NCI-H2107 treated with DMSO at 0.1 percent for 48 hours (cell line): ENCODE measurements at regions not wholly inside any gene's neighbourhood (a gene's known extent, or its start where the extent isn't known, plus 50 kb on each side); places are given as distances from the start of the nearest gene placed in this dataset.

ENCODE experiments used
- DNase-seq: peaks from one replicate; lab custom pipeline; 2025; ENCODE audit not compliant: unreplicated experiment; lab: John Stamatoyannopoulos, UW

DNA sequence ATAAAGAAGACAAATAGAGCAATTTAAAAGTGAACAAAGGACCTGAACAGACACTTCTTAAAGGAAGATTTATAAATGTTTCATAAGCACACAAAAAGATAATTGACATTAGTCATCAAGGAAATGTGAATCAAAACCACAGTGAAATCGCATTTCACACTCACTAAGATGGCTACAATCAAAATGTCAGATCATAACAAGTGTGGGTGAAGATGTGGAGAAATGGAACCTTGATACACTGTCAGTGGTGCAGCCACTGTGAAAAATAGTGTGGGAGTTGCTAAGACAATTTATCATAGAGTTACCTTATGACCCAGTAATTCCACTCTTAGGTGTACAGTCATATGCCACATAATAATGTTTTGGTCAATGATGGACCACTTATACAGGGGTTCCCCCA, 54.5 kb upstream of the HTR4 start:
- DNase-seq: no peak

DNA sequence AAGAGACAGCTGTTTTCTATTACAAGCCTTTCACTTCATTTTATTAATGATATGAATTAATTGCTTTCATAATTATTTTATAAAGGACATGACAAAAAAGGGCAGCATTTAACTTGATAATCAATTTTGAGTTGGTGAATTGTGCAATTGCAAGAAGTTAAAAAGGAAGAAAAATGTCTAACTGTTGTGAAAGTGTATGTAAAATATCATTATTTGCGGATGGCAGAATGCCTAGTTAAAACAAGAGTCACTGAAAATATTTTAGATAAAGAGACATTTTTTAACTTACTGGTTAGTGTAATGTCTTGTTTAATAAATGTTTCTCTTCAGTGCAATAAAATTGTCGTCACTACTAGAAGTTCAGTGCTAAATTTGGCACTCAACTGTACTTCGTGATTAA, 57.6 kb upstream of the HTR4 start:
- no peak for DNase-seq

DNA sequence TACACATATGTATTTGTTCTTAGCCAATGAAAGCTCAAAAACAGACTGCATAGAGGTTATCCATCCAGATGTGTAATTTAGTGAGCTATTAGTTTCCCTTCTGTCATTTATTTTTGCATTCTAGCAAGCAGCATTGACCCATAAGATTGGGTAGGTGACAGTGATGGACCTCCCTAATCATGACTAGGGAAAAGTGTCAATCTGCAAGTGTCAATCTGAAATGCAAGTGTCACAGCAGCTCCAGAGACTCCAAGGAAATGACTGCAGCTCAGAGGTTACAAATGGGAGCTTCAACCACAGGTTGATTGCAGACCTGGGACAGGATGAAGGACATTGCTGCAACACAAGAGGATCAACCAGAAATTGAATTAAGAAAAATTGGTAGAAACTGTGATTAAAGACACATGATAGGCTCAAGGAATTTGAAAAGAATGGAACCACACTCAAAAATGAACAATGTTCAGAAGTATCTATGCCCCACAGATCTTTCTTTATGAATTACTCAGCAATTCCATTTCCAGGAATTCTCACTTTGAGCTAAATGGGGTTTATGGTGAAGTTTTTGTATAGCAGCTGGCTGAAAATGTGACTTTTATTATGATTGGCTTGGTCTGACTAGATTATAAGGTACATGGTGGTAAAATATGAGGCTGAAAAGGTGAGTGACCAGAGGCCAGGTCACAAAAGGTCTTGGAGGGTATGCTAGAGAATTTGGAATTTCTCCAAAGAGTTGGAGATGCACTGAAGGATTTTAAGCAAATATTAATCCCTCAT, 59.6 kb upstream of the HTR4 start:
- no peak for DNase-seq

DNA sequence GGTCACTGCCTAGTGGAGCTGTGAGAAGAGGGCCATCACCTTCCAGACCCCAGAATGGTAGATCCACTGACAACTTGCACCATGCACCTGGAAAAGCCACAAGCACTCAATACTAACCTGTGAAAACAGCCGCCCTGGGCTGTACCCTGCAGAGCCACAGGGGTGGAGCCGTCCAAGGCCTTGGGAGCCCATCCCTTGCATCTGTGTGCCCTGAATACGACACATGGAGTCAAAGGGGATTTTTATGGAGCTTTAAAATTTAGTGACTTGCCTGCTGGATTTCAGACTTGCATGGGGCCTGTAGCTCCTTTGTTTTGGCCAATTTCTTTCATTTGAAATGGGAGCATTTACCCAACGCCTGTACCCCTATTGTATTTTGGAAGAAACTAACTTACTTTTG, 62.4 kb upstream of the HTR4 start:
- DNase-seq: no peak

DNA sequence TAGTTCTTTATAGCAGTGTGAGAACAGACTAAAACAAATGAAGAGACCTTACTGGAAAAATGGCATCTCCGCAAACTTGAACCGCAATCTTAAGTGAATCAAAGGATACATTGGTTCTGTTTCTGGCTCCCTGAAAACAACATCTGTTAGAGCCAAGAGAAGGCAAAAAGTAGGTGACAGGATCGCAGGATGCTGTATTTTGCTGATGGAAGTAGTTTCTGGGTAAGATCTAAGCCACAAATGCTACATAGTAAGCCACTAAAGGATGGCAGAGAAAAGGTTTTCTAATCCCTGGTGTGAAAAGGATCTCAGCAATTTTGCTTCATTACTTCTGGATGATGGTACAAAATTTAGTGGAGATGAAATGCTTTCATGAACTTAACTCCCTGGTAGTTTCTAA, 63.3 kb upstream of the HTR4 start:
- no peak for DNase-seq

DNA sequence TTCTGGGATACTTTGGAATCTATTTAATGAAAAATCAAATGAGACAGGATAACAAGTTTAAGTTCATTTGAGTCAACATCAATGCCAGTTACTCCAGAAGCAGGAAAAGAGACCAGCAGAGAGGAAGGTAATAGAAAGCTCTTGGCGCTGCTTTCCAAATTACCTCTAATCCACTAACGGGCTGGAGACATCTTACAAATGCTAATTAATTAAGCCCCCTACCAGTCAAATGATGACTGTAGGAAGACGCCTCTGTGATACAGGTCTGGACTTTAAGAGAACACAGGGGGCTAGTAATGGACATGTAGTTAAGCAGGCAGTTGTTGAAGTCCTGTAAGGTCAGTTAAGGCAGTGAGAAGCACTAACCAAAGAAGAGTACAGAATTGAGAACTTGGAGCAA, 65.3 kb upstream of the HTR4 start:
- DNase-seq: no peak

DNA sequence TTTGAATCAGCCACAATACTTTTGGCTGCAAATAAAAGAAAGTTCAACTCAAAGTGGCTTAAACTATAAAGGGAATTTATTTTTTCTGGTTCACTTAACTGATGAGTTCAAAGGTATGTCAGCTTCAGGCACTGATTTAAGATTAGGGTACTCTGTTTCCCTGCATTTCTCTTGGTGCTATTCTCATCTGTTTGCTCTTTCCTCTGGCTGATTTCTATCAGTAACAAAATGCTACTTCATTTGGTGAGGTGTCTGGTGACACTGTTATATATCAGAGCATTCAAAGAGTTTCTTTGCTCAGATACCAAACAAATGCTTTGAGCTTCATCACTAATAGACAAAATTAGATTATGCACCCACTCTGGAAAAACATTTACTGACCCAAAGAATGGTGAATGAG, 65.9 kb upstream of the HTR4 start:
- no peak for DNase-seq

DNA sequence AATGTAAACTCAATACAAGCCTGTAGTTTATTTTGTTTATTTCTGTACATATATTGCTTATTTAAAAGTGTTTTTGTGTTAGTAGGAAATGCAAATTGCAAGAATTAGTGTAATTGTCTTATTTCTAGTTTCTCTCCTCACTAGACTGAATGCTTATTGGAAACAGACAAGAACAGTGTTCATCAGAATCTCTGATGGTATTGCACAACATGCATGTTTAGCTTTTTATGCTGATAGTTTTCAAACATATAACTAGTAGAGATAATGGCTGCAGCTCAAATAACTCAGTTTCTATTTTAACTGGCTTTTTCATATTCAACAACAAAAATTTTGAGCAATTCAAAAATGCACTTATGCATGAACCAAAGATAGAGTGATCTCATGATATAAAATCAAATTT, 68.8 kb upstream of the HTR4 start:
- DNase-seq: no peak

DNA sequence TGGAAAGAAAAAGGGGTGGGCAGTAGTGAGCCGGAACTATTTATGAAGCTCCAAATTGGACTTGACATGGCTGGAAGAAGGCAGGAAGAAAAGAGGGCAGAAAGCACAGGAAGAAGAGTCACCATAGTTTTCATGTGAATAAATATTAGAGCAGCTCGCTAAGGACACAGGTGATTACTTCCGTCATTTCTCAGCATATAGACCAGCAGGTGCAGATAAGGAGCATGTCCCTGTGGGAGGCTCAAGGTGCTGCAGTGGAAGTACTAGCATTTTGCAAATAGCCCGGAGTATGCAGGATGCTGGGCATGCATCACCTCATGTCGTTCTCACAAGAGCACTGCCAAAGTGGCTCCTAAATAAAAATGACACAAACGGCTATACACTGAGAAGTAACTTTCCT, 71.3 kb upstream of the HTR4 start:
- peak; percentile 5 for DNase-seq

DNA sequence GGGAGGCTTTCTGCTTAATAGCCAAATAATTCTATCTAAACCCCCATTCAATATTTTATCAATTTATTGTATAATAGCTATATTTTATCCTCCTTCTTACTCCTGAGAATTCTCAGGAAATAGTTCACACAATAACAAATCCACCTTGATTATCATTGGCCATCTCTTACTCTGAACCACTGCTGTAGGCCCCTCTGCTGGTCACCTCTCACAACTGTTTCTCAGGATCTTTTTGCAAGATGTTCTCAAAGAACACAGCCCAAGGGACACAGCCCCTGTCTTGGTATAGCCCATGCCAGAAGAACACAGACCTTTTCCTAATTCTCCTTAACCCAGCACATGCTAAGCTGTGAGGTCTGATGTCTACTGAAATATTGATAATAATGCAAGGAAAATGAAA, 74.9 kb upstream of the HTR4 start:
- DNase-seq: no peak

DNA sequence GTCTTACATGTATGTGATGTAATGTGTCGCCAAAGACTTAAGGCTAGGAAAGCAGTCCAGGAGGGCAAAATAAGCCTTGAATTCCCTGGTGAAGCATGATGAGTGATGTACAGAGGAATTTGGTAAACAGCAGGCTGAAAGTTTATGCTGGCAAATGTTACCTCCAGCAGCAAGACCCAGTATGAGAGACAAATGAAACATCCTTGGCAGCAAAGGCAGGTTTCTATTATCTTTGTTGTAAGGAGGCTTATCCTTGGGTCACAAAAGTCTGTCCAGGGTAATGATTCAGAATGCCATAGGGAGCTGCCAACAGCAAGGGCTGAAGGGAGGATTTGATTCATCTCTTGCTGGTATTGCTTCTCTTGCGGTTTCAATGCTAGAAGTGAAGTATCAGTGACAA, 75.9 kb upstream of the HTR4 start:
- peak; percentile 2 for DNase-seq

DNA sequence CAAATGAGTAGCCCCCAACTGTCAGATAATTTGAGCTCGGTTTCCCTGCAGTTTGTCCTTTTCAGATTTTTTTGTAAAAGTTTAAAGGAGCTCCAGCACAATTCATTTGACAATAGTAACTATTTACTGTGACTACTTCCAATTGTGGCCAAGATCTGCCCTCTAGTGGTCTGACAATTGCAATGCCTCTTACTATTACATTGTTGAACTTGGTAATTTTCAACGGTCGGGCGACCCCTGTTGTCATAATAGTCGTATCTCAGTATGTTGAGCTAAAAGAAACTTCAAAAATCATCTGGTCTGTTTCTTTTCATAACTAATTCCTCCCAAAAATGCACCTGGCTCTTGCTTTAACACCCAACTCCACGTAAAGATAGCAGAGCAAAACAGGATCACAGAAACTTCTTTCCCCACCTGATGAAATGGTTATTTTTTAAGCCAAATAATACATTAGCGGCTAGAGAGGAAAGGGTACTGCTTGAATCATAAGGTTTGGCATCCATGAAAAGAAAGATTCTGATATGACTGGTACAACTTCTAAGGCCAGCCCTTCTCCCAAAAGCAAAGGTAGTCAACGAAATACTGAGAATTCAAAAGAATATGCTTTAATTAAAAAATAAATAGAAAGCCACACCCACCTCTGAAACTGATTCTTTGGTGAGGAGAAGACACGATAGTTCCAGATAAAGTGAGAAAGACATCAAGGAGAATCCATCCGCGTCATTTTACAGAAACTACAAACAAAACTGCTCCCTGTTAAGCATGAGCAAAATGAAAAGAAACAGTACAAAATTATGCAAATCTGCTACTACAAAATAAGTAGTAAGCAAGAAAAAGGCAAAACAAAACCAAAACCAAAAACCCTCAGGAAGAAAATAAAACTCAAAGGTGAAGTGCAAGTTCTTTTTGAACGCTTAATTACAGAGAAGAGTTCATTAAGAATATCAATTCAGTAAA, 76.9 kb upstream of the HTR4 start:
- DNase-seq: peak; percentile 74

DNA sequence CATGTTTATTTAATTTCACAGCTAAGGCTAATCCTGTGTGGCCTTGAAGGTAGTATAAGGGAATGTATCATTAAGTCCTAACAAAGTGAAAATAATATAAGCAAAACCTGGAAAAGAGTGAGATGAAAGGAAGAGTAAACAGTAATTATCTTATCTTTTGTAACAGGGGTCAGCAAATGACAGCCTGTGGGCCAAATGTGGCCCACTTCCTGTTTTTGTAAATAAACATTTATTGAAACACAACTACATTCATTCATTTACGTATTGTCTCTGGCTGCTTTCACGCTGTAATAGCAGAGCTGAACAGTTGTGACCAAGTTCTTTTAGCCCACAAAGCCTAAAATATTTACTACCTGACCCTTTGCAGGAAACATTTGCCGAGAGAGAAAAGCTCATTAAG, 78.4 kb upstream of the HTR4 start:
- no peak for DNase-seq

DNA sequence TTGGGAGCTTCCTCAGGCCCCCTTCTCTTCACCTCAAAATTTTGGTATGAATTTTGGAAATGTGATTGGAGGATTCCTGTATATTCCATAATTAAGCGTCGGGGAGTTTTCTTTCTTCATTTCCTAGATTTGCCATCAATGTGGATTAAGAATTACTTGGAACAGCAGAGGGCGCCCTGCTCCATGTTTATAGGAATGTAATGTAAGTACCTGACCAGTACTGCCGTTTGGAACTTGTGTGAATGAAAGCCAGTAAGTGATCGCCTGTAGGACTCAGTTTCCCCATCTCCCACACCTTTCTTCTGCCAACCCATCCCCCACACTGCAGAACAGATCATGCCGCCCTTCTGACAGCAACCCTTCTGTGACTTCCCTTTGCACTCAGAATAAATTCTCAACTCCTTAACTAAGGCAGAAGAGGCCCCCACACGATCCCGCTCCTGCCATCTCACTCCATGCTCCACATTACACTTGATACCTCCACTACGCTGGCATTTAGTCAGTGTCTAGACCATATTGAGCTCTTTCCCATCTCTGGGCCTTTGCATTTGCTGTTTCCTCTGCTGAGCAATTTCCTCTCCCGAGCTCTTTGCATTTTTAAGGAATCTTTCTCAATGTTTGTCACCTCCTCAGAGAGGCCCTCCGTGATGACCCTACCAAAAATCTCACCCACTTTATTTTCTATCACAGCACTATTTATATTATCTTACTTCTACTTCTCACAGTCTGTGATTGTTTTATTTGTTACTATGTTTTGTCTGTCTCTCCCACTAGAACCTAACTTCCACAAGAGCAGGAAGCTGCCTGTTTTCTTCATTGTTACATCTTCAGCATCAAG, 79.5 kb upstream of the HTR4 start:
- peak; percentile 39 for DNase-seq

DNA sequence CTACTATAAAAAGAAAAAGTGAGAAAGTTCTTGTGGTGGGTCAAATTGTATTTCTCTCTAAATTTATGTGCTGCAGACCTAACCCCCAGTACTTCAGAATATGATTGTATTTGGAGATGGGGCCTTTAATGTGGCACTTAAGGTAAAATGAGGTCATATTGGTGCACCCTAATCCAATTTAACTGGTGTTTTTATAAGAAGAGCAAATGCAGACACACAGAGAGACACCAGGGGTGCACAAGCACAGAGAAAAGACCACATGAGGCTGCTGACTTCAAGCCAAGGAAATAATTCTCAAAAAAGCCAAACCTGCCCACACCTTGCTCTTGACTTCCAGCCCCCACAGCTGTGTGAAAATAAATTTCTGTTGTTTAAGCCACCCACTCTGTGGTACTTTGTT, 80.2 kb upstream of the HTR4 start:
- no peak for DNase-seq

DNA sequence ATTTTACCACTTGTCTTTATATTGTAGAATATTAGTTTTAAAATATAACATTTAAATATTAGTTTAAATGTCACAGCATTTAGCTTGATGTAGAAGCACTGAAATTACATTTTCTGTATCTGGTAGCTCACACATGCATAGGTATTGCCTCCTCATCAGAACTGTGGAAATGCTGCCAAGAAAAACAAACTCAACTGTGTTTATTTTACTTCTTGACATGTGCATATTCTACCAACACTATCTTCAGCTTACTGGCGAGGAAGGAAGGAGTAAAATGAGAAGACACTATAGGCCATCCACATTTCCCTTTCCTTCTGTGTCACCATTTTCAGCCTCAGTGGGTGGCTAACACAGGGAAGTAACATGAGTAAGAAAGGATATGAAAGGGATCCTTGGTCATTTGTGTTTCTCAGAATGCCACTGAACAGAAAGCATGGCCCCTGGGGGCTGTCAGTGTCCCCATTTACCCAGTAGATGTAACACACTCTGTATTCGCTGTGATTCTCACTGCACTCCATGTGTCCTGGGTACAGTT, 81.0 kb upstream of the HTR4 start:
- DNase-seq: no peak

DNA sequence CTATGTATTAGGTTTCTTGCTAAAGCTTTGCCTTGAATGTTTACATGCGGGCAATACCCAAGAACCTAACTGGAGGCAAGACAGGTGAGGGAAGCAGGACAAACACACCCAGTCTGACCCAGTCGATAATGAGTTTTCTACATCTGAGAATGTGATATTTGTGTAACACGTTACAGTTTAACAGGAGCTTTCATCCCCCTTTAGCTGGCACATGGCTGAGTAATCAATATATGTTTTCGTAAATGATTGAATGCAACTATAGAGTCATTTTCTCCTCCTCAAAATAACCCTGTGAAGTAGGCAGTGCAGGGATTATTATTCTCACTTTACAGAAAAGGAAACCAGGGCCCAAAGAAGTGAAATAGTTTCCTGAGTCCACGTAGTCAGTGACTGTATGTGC, 84.7 kb upstream of the HTR4 start:
- DNase-seq: no peak

DNA sequence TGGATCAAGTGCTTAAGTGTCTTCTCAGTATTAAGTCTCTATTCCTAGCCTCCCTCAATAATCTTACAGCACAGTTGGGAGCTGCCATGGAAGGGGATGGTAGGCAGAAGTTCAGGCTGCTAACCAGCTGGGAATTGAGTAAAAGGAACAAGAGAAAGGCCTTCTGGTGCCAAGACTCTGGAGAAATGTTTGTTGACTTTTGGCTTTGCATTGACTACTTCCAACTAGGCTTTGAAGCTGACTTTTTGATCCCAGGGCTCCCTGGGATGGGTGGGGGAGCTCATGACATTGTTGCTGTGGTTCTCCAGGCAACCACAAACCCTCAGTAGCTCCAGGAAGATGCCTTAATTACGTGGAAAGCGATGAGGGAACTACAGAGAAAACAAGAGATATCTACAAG, 85.2 kb upstream of the HTR4 start:
- no peak for DNase-seq

DNA sequence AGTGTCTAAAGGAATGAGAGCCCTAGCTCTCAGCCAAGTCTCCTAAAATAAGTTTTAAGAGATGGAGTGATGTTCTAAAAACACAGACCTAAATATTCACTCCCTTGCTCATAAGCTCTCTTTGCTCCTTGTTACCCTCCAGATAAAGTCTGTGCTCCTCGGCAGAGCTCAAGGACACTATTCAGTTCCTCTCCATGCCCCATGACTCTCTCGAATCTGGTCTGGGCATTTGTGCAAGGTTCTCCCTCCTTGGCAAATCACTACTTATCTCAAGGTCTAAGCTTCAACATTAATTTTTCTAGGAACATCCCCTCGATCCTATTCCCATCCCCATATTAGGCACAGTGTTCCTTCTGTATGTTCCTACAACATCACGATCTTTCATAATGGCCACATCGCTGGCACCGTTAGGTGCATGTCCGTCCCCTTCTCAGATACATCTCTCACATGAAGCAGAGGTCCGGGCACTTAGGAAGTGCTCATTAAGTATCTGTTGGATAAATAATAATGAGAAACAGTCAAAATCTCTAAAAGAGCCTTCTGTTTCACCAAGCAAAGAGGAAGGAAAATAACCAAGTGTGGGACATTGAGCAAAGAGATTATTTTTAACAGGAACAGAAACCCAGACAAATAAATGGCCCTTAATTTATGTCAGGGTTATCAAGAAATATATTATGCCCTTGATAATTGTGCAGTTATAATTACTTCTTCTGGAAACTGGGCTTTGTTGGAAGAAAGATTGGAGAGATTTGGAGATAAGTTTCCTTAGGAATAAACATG, 85.9 kb upstream of the HTR4 start:
- DNase-seq: no peak

DNA sequence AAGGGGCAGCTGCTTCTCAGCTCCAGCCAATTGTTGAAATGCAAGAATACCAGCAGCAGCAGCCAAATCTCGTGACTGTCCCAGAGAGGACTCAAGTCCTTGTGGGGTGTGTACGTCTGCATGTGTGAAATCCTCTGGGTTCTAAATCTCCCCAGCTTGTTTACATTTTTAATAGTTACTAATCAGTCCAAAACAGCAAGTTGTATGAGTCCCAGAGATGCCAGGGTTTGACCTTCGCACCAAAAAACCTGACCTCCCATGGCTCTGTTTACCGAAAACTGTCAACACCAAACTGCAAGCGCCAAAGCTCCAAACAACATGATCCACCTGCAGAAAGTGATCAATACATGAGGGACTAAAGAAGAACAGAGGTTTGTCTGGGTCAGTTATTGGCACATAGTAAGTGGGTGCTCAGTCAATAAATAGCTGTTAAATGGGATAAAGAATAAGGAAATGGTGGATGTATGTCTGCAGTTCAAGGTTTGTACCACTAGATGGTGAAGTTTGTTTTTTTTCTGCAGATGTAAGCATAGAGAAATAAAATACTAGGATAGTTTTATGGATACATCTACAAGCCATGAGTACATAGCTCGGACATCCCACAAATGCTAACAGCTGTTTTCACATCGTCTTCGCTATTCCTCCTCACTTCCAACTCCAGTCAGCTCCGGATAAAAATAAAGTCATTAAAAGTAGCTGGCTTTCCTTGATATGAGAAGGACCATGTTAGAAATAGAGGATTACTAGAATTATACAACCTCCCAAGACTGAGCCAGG, 85.3 kb upstream of the ADRB2 start:
- peak; percentile 18 for DNase-seq
